SU-DHL-6 (cell line): ENCODE measurements at regions not wholly inside any gene's neighbourhood (a gene's known extent, or its start where the extent isn't known, plus 50 kb on each side); places are given as distances from the start of the nearest gene placed in this dataset.

Experiments used
- EZH2phosphoT487 ChIP-seq: fragments of 200-600 bp; sonication (generic), shearing (Covaris generic); conservative IDR thresholded peaks from 2 replicates; pipeline ENCODE4 v1.6.1; 2018; ENCODE audit warnings: mild to moderate bottlenecking, antibody characterized with exemption, low read length, moderate library complexity, mixed read lengths
- TF ChIP-seq, protein P1 (sequence below): fragments of 200-600 bp; sonication (generic); IDR thresholded peaks from one replicate; pipeline ENCODE4 v1.5.1; 2017; ENCODE audit warnings: antibody characterized with exemption, mild to moderate bottlenecking, low read length, moderate library complexity; ENCODE audit not compliant: insufficient read depth, poor library complexity, severe bottlenecking

DNA sequence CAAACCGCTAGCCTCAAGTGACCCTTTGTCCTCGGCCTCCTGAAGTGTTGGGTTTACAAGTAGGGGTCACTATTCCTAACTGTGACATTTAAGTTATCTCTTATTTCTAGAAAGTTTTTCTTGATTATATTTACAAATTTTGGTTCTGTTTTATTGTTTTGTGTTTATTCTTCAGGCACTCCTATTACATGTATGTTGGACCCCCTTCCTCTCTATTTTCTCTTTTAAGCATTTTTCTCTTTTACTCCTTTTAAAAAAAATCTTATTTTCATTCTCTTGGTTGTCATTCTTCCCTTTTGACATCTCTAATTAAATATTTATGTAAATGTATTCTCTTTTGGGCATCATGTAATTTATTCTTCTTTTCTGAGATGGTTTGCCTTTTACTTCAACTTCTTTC lies 50.4 kb upstream of the MAP3K7 start:
- TF ChIP-seq, protein P1, sequence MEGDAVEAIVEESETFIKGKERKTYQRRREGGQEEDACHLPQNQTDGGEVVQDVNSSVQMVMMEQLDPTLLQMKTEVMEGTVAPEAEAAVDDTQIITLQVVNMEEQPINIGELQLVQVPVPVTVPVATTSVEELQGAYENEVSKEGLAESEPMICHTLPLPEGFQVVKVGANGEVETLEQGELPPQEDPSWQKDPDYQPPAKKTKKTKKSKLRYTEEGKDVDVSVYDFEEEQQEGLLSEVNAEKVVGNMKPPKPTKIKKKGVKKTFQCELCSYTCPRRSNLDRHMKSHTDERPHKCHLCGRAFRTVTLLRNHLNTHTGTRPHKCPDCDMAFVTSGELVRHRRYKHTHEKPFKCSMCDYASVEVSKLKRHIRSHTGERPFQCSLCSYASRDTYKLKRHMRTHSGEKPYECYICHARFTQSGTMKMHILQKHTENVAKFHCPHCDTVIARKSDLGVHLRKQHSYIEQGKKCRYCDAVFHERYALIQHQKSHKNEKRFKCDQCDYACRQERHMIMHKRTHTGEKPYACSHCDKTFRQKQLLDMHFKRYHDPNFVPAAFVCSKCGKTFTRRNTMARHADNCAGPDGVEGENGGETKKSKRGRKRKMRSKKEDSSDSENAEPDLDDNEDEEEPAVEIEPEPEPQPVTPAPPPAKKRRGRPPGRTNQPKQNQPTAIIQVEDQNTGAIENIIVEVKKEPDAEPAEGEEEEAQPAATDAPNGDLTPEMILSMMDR = no peak
- no peak for TF ChIP-seq EZH2phosphoT487
